Activated T-cell treated with anti-CD3 and anti-CD28 coated beads, Interleukin-2, amount 50 U/mL, for 4 hours (primary cell): ENCODE measurements at regions not wholly inside any gene's neighbourhood (a gene's known extent, or its start where the extent isn't known, plus 50 kb on each side); places are given as distances from the start of the nearest gene placed in this dataset.

Source experiments
- ATAC-seq, 2 donors: fragments of 200-7000 bp; cut with Tn5 transposase; one replicate each; pipeline ENCODE4 v1.10.0; 2021
- DNase-seq: peaks from one replicate; pipeline ENCODE4 v3.0.0-alpha.2; 2020
- H3K27me3 Mint-ChIP-seq: one replicate; pipeline ENCODE4 v1.8.0; 2021; ENCODE audit warnings: low read depth, mixed read lengths
- H3K36me3 Mint-ChIP-seq: one replicate; pipeline ENCODE4 v1.8.0; 2022; ENCODE audit warnings: mixed read lengths; ENCODE audit not compliant: insufficient read depth
- H3K4me1 Mint-ChIP-seq: one replicate; pipeline ENCODE4 v1.8.0; 2021; ENCODE audit warnings: low read depth, mixed read lengths
- H3K4me3 Mint-ChIP-seq: one replicate; pipeline ENCODE4 v1.8.0; 2021; ENCODE audit warnings: mild to moderate bottlenecking, moderate library complexity, mixed read lengths
- H3K9me3 Mint-ChIP-seq: one replicate; pipeline ENCODE4 v1.8.0; 2021; ENCODE audit warnings: mixed read lengths

DNA sequence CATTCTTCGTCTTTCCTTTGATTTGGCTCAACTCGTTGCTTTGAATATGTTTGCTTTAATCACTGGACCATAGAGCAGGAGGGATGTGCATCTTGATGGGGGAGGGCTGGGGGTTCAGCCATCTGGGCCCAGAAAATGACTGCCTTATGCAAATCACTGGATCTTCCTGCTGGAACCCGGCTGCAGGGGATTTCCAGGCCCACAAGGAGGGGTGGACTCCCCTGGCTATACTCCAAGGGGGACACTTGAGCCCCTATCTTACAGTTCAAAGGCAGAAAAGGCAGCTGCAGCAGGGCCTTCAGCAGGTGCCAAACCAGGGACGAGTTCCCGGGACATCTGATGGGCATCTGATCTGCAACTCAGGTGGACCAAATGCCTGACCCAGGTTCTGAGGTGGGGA is 122.5 kb downstream of the DICER1 start:
- no peak for DNase-seq
- H3K4me1 Mint-ChIP-seq = no peaks in the 10 kb centered on the region
- peaks cover 5% of the 10 kb centered on the region for H3K9me3 Mint-ChIP-seq
- H3K4me3 Mint-ChIP-seq = no peak overlapping the region
- H3K36me3 Mint-ChIP-seq = no peaks in the 10 kb centered on the region
- H3K27me3 Mint-ChIP-seq = peaks cover 20% of the 10 kb centered on the region
- no peak for ATAC-seq

DNA sequence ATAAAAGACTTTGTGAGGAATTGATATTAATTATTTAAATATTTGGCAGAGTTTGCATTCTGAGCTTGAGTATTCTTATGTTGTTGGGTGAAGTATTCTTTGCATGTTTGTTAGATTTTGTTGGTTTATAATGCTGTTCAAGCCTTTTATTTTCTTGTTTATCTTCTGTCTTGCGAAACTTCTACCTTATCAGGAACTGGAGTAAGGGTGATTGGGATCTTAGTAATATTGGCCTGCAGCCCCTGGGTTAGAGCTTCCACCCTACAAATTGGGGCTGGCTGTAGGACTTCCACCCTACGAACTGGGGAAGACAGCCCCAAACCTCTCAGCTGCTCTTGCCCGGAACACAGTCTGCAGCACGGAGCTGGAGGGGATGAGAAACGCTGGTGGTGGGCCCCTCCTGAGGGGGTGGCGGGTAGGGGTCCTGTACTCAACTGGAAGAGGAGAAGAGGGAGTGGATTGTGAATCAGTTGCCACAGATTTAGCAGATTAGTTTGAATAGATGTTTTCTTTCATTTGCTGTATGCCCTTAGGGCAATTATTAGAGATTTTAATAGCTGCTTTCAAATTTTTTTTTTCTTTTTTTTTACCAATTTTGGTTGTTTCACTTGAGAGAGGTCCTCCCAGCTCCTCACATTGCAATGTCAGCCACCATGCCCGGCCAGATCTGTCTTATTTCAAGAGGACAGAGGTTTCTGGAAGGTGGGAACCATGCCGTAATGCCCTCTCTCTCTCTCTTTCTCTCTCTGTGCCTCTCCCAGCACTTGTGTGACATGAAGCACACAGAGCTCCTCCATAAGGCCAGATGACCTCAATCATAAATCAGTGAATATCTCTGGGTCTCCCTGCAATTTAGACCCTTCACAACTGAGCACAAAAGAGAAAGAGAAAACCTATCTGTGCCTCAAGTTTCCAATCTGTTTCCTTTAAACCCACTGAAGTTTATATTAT is 123.4 kb downstream of the DICER1 start:
- Mint-ChIP-seq H3K4me3 (no peak overlapping the region), H3K36me3 (no peaks in the 10 kb centered on the region), H3K9me3 (peaks cover 5% of the 10 kb centered on the region), H3K4me1 (no peaks in the 10 kb centered on the region), H3K27me3 (peaks cover 20% of the 10 kb centered on the region)
- ATAC-seq = no peak
- DNase-seq = no peak

DNA sequence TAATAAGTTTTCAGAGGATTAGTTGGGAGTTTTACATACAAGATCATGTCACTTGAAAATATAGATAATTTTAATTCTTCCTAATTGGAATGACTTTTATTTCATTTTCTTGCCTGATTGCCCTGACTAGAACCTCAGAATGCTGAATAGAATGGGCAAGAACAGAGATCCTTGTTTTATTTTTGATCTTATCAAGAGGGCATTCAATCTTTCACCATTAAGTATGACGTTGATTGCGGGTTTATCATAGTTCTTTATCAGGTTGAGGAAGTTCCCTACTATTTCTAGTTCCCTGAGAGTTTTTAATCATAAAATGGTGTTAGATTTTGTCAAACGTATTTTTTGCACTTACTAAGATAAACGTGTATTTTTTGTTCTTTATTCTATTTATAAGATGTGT is 124.3 kb downstream of the DICER1 start:
- no peak for DNase-seq
- H3K4me3 Mint-ChIP-seq = no peak overlapping the region

DNA sequence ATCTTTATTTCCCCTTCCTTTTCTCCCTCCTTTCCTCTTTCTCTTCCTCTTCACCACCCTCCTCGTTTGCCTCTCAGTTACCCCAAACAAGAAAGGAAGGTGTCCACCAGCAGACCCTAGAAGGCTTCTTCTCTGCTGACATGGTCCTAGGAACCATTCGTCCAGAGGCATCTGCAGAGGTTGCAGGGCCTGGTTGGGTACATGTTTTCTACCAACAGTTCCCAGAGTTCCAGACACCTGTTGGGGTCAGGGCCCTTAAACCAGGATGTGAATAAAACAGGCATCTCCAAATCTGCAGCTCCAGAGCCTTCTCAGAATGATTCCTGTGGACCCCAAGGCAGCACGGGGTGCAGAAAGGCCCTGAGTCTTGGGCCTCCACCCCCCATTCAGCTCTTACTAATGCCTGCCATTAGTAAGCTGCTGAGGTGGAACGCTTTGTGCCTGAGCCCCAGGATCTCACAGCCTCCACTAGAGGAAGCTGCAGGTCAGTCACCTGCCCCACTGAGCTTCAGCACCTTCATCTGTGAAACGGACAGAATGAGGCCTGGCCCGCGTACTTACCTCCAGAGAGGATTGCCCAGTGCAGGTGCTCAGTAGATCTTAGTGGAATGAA is 130.4 kb downstream of the DICER1 start:
- H3K27me3 Mint-ChIP-seq = peaks cover 7% of the 10 kb centered on the region
- no peaks in the 10 kb centered on the region for H3K4me1 Mint-ChIP-seq
- no peak overlapping the region for H3K4me3 Mint-ChIP-seq
- DNase-seq = no peak
- no peaks in the 10 kb centered on the region for H3K9me3 Mint-ChIP-seq
- ATAC-seq = no peak
- H3K36me3 Mint-ChIP-seq = no peaks in the 10 kb centered on the region

More for the DNA sequence above, 124.3 kb downstream of the DICER1 start:
- ATAC-seq = no peak
- no peaks in the 10 kb centered on the region for H3K4me1 Mint-ChIP-seq
- H3K9me3 Mint-ChIP-seq = peaks cover 5% of the 10 kb centered on the region
- peaks cover 16% of the 10 kb centered on the region for H3K27me3 Mint-ChIP-seq
- no peaks in the 10 kb centered on the region for H3K36me3 Mint-ChIP-seq

DNA sequence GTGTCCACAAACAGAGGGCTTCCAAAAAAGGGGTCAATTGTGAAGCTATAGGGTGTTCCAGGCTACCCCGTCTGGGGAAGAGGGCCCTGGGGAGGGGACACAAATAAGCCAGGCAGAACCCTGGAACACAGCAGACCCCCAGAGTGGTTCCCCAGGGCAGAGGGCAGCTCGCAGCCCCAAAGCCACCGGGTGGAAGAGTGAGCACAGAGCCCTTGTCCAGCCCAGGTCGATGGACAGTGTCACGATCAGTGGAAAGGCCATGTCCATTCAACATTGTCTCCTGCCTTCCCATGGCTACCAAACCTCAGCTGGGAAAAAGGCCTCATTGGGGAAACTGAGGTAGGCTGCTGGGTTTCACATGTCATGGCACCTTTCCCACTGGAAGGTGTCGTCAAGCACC is 131.4 kb downstream of the DICER1 start:
- no peak for ATAC-seq

DNA sequence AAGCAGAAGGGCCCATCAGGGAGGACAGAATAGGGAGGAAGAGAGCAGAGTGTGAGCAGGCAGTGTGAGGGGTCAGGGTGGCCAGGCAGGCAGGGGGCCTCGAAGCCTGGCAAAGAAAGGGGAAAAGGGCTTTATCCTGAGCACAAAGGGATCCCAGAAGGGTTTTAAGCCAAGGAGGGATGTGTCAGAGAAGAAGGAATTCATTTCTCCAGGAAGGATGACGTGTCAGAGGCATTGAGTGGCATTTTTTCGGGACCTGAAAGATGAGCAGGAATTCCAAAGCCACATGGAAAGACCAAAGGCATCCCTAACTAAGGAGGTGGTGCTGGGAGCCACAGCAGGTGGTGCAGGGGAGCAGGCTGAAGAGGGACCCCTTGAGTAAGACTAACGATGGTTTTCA is 132.1 kb downstream of the DICER1 start:
- DNase-seq = no peak
- H3K27me3 Mint-ChIP-seq = peaks cover 7% of the 10 kb centered on the region
- ATAC-seq = no peak
- H3K4me3 Mint-ChIP-seq = no peak overlapping the region
- H3K9me3 Mint-ChIP-seq = no peaks in the 10 kb centered on the region
- no peaks in the 10 kb centered on the region for H3K36me3 Mint-ChIP-seq
- peaks cover 1% of the 10 kb centered on the region for H3K4me1 Mint-ChIP-seq

More for the DNA sequence above, 131.4 kb downstream of the DICER1 start:
- no peak for DNase-seq
- Mint-ChIP-seq H3K4me1 (no peaks in the 10 kb centered on the region), H3K9me3 (no peaks in the 10 kb centered on the region), H3K4me3 (no peak overlapping the region), H3K36me3 (no peaks in the 10 kb centered on the region), H3K27me3 (peaks cover 7% of the 10 kb centered on the region)

GRCh38 chr14:95024380-95024779 is 132.9 kb downstream of the DICER1 start:
- H3K36me3 Mint-ChIP-seq = no peaks in the 10 kb centered on the region
- H3K27me3 Mint-ChIP-seq = peaks cover 7% of the 10 kb centered on the region
- ATAC-seq (no peak), DNase-seq (no peak)
- H3K9me3 Mint-ChIP-seq = no peaks in the 10 kb centered on the region
- H3K4me1 Mint-ChIP-seq = peaks cover 3% of the 10 kb centered on the region
- H3K4me3 Mint-ChIP-seq = no peak overlapping the region

DNA sequence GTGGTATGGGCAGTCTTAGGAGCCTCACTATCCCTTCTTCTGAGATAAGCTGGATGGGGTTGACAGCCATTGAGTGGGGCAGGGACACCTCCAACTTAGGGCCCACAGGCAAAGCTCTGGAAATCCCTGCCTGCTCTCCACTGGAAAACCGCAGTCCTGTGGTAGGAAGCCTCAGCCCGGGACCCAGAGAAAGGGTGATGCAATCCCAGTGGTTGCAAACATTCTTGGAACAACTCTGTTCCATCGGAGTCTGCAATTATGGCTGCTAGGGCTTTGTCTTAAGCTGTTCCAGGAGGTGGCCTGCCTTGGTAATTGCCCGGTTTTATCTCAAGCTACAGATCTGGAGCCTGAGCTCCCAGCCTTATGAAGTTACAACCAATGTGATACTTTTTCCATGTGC is 133.4 kb downstream of the DICER1 start:
- Mint-ChIP-seq H3K9me3 (no peaks in the 10 kb centered on the region), H3K36me3 (no peaks in the 10 kb centered on the region), H3K4me1 (peaks cover 3% of the 10 kb centered on the region), H3K4me3 (no peak overlapping the region), H3K27me3 (peaks cover 7% of the 10 kb centered on the region)
- no peak for DNase-seq
- no peak for ATAC-seq

DNA sequence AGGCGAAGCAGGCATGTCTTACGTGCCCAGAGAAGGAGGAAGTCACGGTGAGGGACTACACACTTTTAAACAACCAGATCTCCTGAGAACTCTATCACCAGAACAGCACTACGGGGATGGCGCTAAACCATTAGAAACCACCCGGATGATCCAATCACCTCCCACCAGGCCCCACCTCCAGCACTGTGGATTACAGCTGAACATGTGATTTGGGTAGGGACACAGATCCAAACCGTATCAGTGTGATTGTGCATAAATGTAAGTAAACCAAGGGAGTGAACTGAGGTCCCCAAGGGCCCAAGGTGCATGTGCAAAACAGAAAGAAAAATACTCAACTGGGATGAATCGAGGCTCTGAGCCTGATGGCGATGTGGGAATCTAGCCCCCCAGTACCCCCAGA is 134.2 kb downstream of the DICER1 start:
- DNase-seq = no peak
- Mint-ChIP-seq H3K27me3 (peaks cover 7% of the 10 kb centered on the region), H3K9me3 (no peaks in the 10 kb centered on the region), H3K4me1 (peaks cover 3% of the 10 kb centered on the region), H3K36me3 (no peaks in the 10 kb centered on the region), H3K4me3 (no peak overlapping the region)
- ATAC-seq = no peak

GRCh38 chr14:95021588-95021987 is 135.7 kb downstream of the DICER1 start:
- no peaks in the 10 kb centered on the region for H3K36me3 Mint-ChIP-seq

DNA sequence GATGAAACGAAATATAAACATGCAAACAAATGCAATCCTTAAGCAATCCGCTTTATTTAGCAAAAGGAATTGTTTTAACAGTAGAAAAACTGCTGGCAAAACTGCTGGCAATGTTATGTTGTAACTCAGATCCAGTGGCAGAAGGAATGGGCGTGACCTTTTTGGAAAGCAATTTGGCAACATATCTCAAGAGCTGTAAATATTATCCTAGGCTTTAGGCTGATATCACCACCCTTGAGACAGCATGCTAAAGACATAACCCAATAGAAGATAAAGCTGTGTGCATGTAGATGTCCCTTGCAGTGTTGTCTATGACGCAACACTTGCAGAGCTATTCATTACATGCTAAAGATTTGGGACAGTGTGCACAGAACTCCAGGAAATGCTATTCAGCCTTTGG is 138.5 kb downstream of the DICER1 start:
- H3K9me3 Mint-ChIP-seq = no peaks in the 10 kb centered on the region
- no peaks in the 10 kb centered on the region for H3K36me3 Mint-ChIP-seq
- DNase-seq = no peak
- H3K4me3 Mint-ChIP-seq = no peak overlapping the region
- peaks cover 1% of the 10 kb centered on the region for H3K27me3 Mint-ChIP-seq
- no peak for ATAC-seq
- H3K4me1 Mint-ChIP-seq = peaks cover 3% of the 10 kb centered on the region

More at GRCh38 chr14:95021588-95021987, 135.7 kb downstream of the DICER1 start:
- no peak for DNase-seq
- peaks cover 3% of the 10 kb centered on the region for H3K4me1 Mint-ChIP-seq
- no peak overlapping the region for H3K4me3 Mint-ChIP-seq
- ATAC-seq = no peak
- no peaks in the 10 kb centered on the region for H3K9me3 Mint-ChIP-seq
- peaks cover 7% of the 10 kb centered on the region for H3K27me3 Mint-ChIP-seq

DNA sequence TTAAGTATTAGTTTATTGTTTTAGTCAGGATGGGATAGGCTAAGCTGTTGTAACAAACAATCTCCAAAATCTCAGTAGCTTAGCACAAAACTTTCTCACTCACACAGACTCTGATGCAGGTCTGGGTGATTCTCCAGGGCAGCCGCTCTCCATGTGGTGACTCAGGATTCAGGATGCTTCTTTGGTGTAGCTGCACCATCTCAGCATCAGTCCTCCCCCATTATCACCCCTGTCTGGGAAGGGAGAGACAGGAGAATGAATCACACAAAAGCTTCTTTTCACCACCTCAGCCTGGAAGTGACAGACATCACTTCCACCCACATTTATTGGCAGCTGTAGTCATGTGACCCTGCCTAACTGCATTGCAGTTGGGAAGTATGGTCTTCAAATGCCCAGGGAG is 142.3 kb downstream of the DICER1 start:
- Mint-ChIP-seq H3K27me3 (peaks cover 3% of the 10 kb centered on the region), H3K4me1 (no peaks in the 10 kb centered on the region)

DNA sequence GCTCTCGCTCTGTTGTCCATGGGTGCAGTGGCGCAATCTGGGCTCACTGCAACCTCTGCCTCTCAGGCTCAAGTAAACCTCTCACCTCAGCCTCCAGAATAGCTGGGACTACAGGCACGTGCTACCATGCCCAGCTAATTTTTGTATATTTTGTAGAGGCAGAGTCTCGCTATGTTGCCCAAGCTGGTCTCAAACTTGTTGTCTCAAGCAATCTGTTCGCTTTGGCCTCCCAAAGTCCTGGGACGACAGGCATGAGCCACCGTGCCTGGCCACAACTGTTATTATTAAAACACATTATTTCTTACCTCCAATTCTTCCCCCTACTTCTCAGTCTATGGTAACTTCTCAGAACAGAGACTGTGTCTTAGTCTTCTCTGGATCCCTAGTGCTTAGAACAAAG is 143.3 kb downstream of the DICER1 start:
- H3K9me3 Mint-ChIP-seq = no peaks in the 10 kb centered on the region
- peaks cover 6% of the 10 kb centered on the region for H3K27me3 Mint-ChIP-seq
- no peak for DNase-seq
- no peaks in the 10 kb centered on the region for H3K4me1 Mint-ChIP-seq
- no peaks in the 10 kb centered on the region for H3K36me3 Mint-ChIP-seq
- H3K4me3 Mint-ChIP-seq = no peak overlapping the region
- no peak for ATAC-seq

More for the DNA sequence above, 142.3 kb downstream of the DICER1 start:
- H3K4me3 Mint-ChIP-seq = no peak overlapping the region
- H3K36me3 Mint-ChIP-seq = no peaks in the 10 kb centered on the region
- DNase-seq (no peak), ATAC-seq (no peak)
- no peaks in the 10 kb centered on the region for H3K9me3 Mint-ChIP-seq

- peaks cover 19% of the 10 kb centered on the region for H3K27me3 Mint-ChIP-seq
- no peaks in the 10 kb centered on the region for H3K9me3 Mint-ChIP-seq
- DNase-seq = no peak
- ATAC-seq = no peak
- H3K4me1 Mint-ChIP-seq = no peaks in the 10 kb centered on the region
- no peaks in the 10 kb centered on the region for H3K36me3 Mint-ChIP-seq
- no peak overlapping the region for H3K4me3 Mint-ChIP-seq
Observed at GRCh38 chr14:95011445-95012006, 145.8 kb downstream of the DICER1 start.
